B cell (primary cell): ENCODE measurements at regions not wholly inside any gene's neighbourhood (a gene's known extent, or its start where the extent isn't known, plus 50 kb on each side); places are given as distances from the start of the nearest gene placed in this dataset.

Experiments used
- ATAC-seq: fragments of 200-7000 bp; cut with Tn5 transposase; one replicate; pipeline ENCODE4 v1.10.0; 2021; ENCODE audit warnings: low read depth, mild to moderate bottlenecking, moderate number of reproducible peaks, moderate library complexity
- CTCF ChIA-PET: fragments of 350-600 bp; sonication (Branson Sonifier 250); formaldehyde crosslinking; loops from one replicate; lab custom pipeline; 2021; ENCODE audit warnings: antibody characterized with exemption, inconsistent platforms; lab: Charles Lee
- POLR2A ChIA-PET: fragments of 350-600 bp; sonication (Branson Sonifier 250); formaldehyde crosslinking; loops from one replicate; lab custom pipeline; 2021; ENCODE audit warnings: antibody characterized with exemption; lab: Charles Lee
- DNase-seq: peaks from one replicate; pipeline ENCODE4 v3.0.0; 2013
- H2AFZ ChIP-seq: 2 replicates; pipeline ENCODE4 v1.6.1; 2012; ENCODE audit warnings: mild to moderate bottlenecking, low read depth, low read length; ENCODE audit not compliant: insufficient read depth, poor library complexity, severe bottlenecking
- H3K27ac ChIP-seq, 2 donors: 1 replicate in 1 of 2; 2 replicates in 1 of 2; pipeline ENCODE4 v1.5.1; 2012 to 2013; ENCODE audit warnings: low read length in 2 of 2, mild to moderate bottlenecking in 2 of 2, moderate library complexity in 1 of 2
- H3K27me3 ChIP-seq, 4 experiments: fragments of 200-600 bp in 1 of 4; sonication (generic) in 1 of 4; replicated peaks in 1 of 4; 1 replicate in 2 of 4; 2 replicates in 2 of 4; pipeline versions ENCODE4 v1.6.1 to v1.7.0; 2013 to 2016; ENCODE audit warnings: low read length in 3 of 4, mild to moderate bottlenecking in 2 of 4, mixed read lengths in 1 of 4, moderate library complexity in 1 of 4; ENCODE audit not compliant: insufficient read depth in 4 of 4, control insufficient read depth in 3 of 4; ENCODE audit errors: control extremely low read depth in 1 of 4
- H3K36me3 ChIP-seq, 2 experiments: replicated peaks in 1 of 2; 1 replicate in 1 of 2; 2 replicates in 1 of 2; pipeline versions ENCODE4 v1.6.1 to v1.7.1; 2013; ENCODE audit warnings: low read length in 1 of 2; ENCODE audit not compliant: insufficient read depth in 2 of 2, control insufficient read depth in 1 of 2; ENCODE audit errors: control extremely low read depth in 1 of 2, extremely low read depth in 1 of 2
- H3K4me1 ChIP-seq, 2 donors: fragments of 200-600 bp in 1 of 2; sonication (generic) in 1 of 2; 1 replicate in 1 of 2; 2 replicates in 1 of 2; pipeline versions ENCODE4 v1.5.1 to v1.6.1; 2013 to 2017; ENCODE audit warnings: low read length in 2 of 2; ENCODE audit not compliant: control insufficient read depth in 2 of 2, insufficient read depth in 2 of 2
- H3K4me2 ChIP-seq: replicated peaks from 2 replicates; pipeline ENCODE3; 2012; ENCODE audit warnings: mild to moderate bottlenecking, low read depth, low read length; ENCODE audit not compliant: poor library complexity, severe bottlenecking
- H3K4me3 ChIP-seq, 5 experiments: fragments of 200-600 bp in 1 of 5; sonication (generic) in 1 of 5; 1 replicate in 3 of 5; 2 replicates in 2 of 5; pipeline versions ENCODE4 v1.5.1 to v1.7.0; 2011 to 2016; ENCODE audit warnings: low read length in 4 of 5, mild to moderate bottlenecking in 4 of 5, low read depth in 2 of 5, control low read depth in 1 of 5, moderate library complexity in 1 of 5; ENCODE audit not compliant: insufficient read depth in 1 of 5; ENCODE audit errors: control extremely low read depth in 1 of 5, extremely low read depth in 1 of 5
- H3K79me2 ChIP-seq: fragments of 200-600 bp; sonication (generic); one replicate; pipeline ENCODE4 v1.6.0; 2016; ENCODE audit warnings: low read length; ENCODE audit not compliant: control insufficient read depth, insufficient read depth
- H3K9ac ChIP-seq: fragments of 200-600 bp; sonication (generic); 2 replicates; pipeline ENCODE4 v1.6.1; 2017; ENCODE audit warnings: mild to moderate bottlenecking, low read length, moderate library complexity
- H3K9me3 ChIP-seq, 3 donors: one replicate each; pipeline versions ENCODE4 v1.6.1 to v1.7.1; 2013; ENCODE audit warnings: low read length in 2 of 3; ENCODE audit not compliant: control insufficient read depth in 2 of 3, insufficient read depth in 1 of 3; ENCODE audit errors: control extremely low read depth in 1 of 3
- H4K20me1 ChIP-seq: 2 replicates; pipeline ENCODE4 v1.6.0; 2012; ENCODE audit warnings: mild to moderate bottlenecking, low read length; ENCODE audit not compliant: insufficient read depth, control insufficient read depth, poor library complexity, severe bottlenecking
- H3K27ac Mint-ChIP-seq: one replicate; pipeline ENCODE4 v1.8.0; 2021; ENCODE audit warnings: mixed read lengths
- H3K27me3 Mint-ChIP-seq: one replicate; pipeline ENCODE4 v1.8.0; 2021; ENCODE audit warnings: mixed read lengths
- H3K4me1 Mint-ChIP-seq: one replicate; pipeline ENCODE4 v1.8.0; 2021; ENCODE audit warnings: mixed read lengths
- H3K4me3 Mint-ChIP-seq: one replicate; pipeline ENCODE4 v1.8.0; 2021; ENCODE audit warnings: mixed read lengths
- H3K9me3 Mint-ChIP-seq: one replicate; pipeline ENCODE4 v1.8.0; 2022; ENCODE audit warnings: mixed read lengths; ENCODE audit not compliant: insufficient read depth
- EZH2 ChIP-seq: IDR thresholded peaks from 2 replicates; pipeline ENCODE4 v1.6.1; 2012; ENCODE audit warnings: borderline replicate concordance, low read depth, mild to moderate bottlenecking, moderate library complexity, low read length; ENCODE audit not compliant: insufficient read depth, poor library complexity, severe bottlenecking
- WGBS: methylation state at CpG from one replicate; pipeline ENCODE4 v1.1.5; 2013; ENCODE audit warnings: missing lambda C conversion rate; ENCODE audit not compliant: insufficient coverage; 5-methylcytosine and 5-hydroxymethylcytosine counted together
- intact Hi-C: fragments of 100-400 bp; cut with micrococcal nuclease; formaldehyde crosslinking; loops from one replicate; pipeline ENCODE4 v1.10.0; 2022
- TF ChIP-seq, protein P1 (sequence below): fragments of 200-600 bp; IDR thresholded peaks from one replicate; pipeline ENCODE4 v1.8.0; 2022; ENCODE audit warnings: antibody characterized with exemption, mild to moderate bottlenecking

DNA sequence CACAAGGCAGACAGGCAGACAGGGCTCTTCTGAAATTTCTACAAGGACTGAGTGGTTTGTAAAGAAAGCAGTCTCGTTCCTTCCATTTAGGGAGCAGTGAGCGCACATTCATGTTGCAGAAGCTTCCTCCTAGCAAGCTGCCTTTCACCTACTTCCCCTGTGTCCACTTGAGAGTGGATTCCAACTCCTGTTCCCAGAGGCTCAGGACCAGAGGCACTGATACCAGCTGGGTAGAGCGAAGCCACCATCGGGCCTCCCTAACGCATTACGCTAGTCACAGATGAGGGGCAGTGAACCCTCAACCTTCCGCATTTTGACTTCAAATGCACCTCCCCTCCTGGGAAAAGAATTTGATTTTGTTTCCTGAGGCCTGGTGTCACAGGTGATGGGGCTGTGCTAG lies 215.8 kb downstream of the SIPA1L2 start:
- Histone ChIP-seq H3K27ac (no peak overlapping the region), H3K4me1 (no peaks in the 10 kb centered on the region), H3K4me3 (no peak overlapping the region), H3K9ac (no peak overlapping the region), H3K27me3 (no peaks in the 10 kb centered on the region), H4K20me1 (no peaks in the 10 kb centered on the region), H2AFZ (no peak overlapping the region), H3K79me2 (no peaks in the 10 kb centered on the region), H3K4me2 (no peak overlapping the region), H3K36me3 (no peaks in the 10 kb centered on the region), H3K9me3 (peaks cover 0 to 5% (median 1%) of the 10 kb centered on the region in 3 donors)
- POLR2A ChIA-PET = no interaction called here
- WGBS = 90% methylated on average over 4 of the region's 7 CpGs
- H3K27me3 Mint-ChIP-seq = no peaks in the 10 kb centered on the region
- H3K4me1 Mint-ChIP-seq = no peaks in the 10 kb centered on the region
- TF ChIP-seq, protein P1, sequence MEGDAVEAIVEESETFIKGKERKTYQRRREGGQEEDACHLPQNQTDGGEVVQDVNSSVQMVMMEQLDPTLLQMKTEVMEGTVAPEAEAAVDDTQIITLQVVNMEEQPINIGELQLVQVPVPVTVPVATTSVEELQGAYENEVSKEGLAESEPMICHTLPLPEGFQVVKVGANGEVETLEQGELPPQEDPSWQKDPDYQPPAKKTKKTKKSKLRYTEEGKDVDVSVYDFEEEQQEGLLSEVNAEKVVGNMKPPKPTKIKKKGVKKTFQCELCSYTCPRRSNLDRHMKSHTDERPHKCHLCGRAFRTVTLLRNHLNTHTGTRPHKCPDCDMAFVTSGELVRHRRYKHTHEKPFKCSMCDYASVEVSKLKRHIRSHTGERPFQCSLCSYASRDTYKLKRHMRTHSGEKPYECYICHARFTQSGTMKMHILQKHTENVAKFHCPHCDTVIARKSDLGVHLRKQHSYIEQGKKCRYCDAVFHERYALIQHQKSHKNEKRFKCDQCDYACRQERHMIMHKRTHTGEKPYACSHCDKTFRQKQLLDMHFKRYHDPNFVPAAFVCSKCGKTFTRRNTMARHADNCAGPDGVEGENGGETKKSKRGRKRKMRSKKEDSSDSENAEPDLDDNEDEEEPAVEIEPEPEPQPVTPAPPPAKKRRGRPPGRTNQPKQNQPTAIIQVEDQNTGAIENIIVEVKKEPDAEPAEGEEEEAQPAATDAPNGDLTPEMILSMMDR = no peak
- no peak for TF ChIP-seq EZH2
- no peak overlapping the region for H3K4me3 Mint-ChIP-seq
- H3K27ac Mint-ChIP-seq = no peak overlapping the region
- ATAC-seq (no peak), DNase-seq (no peak)
- intact Hi-C loops = no loop called here
- CTCF ChIA-PET = no interaction called here
- H3K9me3 Mint-ChIP-seq = peaks cover 2% of the 10 kb centered on the region

DNA sequence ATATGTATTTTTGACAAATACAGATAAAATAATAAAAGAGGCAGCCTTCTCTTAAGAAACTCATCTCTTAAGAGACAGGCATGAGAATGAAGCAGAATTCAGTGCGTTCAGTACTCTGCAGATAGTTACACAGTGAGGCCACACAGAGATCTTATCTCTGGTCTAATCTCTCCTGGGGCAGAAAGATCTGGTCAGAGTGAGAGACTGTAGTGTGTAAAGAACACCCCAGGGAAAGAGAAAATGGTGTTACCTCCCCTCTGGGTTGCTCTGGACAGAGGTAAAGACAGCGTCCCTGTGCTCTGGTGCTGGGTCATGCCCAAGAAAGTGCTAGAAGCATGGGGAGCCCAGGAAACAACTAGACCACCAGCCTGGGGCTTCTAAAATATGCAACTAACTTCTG lies 216.3 kb downstream of the SIPA1L2 start:
- DNase-seq (no peak), ATAC-seq (no peak)
- Mint-ChIP-seq H3K9me3 (peaks cover 2% of the 10 kb centered on the region), H3K4me3 (no peak overlapping the region), H3K27me3 (no peaks in the 10 kb centered on the region), H3K27ac (no peak overlapping the region), H3K4me1 (no peaks in the 10 kb centered on the region)
- Histone ChIP-seq H3K9me3 (peaks cover 0 to 5% (median 1%) of the 10 kb centered on the region in 3 donors), H3K27me3 (no peaks in the 10 kb centered on the region), H4K20me1 (no peaks in the 10 kb centered on the region), H2AFZ (no peak overlapping the region), H3K27ac (no peak overlapping the region), H3K4me1 (no peaks in the 10 kb centered on the region), H3K36me3 (no peaks in the 10 kb centered on the region), H3K79me2 (no peaks in the 10 kb centered on the region), H3K9ac (no peak overlapping the region), H3K4me3 (no peak overlapping the region), H3K4me2 (no peak overlapping the region)
- ChIA-PET POLR2A (no interaction called here), CTCF (no interaction called here)
- intact Hi-C loops = no loop called here
- 94% methylated on average over 2 of the region's 2 CpGs for WGBS
- TF ChIP-seq, protein P1 = no peak
- no peak for TF ChIP-seq EZH2
